GM18511 (cell line): ENCODE measurements at regions not wholly inside any gene's neighbourhood (a gene's known extent, or its start where the extent isn't known, plus 50 kb on each side); places are given as distances from the start of the nearest gene placed in this dataset.
A peak's percentile ranks its signal among the peaks of the same experiment; 100 is the strongest.

Experiments used
- ATAC-seq: cut with Tn5 transposase; IDR thresholded peaks from one replicate; pipeline ENCODE4 v1.9.1; 2021; ENCODE audit warnings: mild to moderate bottlenecking, moderate library complexity; ENCODE audit not compliant: unreplicated experiment

DNA sequence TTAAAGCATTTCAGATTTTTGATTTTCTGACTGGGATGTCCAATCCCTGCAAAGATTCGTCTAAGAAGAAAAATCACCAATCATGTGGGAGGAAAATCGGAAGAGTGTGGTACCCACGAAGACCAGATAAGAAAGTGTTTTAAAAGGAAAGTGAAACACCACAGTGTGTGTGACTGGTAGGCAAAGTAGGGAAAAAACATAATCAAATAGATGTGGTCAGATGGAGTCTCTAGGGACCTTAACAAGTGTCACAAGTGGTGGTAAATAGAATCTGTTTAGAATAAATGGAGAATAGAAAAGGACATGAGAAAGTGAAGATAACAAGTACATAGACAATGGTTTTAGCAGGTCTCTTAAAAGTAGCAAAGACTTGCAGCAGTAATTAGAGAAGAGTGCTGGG is 154.6 kb downstream of the SLC30A10 start:
- ATAC-seq: peak; percentile 100

DNA sequence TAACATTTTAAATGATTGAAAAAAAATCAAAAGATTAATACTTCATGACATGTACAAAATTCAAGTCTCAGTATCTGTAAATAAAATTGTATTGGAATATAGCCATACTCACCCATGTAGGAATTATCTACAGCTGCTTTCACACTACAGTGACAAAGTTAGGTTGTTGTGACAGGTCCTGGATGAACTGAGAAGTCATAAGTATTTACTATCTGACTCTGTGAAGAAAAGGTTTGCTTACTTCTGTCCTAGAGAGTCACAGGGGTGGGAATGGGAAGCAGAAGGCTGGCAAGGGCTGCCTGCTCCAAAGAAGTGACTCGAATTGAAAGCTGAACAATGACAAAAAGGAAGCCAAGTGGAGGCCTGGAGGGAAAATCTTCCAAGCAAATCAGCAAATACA is 155.2 kb downstream of the SLC30A10 start:
- no peak for ATAC-seq

DNA sequence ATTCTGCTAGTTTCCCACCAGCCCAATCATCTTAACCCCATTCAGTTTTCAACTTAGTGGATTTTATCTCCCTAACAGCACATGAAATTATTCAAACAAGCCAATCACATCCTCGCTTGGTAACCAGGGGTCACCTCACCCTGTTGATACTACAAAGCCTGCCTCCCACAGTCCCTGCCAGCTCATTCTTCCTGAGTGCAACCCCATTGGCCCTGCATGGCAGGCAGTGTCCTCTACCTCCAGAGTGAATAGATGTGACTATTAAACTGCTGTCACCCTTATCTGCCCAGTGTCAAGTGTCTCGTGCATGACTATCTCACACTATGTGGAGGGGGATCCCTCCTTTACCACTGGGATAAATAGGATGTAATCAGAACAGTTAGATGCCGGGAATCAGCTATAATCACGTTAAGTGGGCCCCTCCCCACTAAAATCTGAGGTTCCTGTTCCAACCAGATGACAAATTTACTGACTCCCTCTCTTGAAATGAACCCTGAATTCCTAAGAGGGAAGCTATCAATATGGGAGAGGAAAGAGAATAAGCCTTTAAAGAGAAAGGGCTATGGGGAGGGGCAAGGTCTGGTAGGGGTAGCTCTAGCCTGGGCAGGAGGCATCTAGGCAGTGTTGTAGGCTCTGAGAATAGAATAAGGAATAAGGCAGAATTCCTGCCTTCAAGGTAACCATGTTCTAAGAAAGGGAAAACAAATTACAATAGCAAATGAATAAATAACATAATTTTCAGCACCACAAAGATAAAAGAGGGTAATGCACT is 155.9 kb downstream of the SLC30A10 start:
- no peak for ATAC-seq

DNA sequence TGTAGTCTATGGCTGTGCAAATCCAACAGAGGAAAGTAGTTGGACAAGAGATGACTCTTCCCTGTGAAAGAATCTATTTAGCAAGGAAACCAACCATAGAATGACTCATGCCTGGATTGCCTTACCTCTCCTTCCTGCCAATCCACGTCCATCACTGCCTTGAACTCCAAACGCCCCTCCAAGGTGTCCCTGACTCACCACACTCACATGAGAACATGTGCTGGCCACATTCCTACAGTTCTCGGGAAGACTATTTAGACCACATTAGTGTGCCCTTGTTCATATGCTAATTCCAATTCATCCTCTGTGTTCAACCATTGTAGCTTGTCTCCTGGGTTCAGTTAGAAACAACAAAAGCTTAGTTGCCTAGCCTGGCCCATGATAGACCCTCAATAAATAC is 157.3 kb downstream of the SLC30A10 start:
- no peak for ATAC-seq

DNA sequence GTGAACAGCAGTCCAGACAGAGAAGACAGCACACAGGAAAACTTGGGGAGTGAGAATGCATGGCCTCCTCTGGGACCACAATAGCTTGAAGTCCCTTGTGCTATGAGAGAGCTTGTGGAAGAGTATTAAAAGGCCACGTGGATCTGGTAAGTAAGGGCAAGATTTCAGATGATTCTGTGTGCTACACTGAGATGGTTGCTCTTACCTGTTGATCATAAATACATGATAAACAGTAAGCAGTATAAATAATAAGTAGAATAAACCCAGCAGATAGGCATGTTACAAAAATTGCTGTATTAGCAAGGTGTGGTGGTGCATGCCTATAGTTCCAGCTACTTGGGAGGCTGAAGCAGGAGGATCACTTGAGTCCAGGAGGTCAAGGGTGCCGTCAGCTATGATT is 150.4 kb upstream of the ZC3H11B start:
- no peak for ATAC-seq

DNA sequence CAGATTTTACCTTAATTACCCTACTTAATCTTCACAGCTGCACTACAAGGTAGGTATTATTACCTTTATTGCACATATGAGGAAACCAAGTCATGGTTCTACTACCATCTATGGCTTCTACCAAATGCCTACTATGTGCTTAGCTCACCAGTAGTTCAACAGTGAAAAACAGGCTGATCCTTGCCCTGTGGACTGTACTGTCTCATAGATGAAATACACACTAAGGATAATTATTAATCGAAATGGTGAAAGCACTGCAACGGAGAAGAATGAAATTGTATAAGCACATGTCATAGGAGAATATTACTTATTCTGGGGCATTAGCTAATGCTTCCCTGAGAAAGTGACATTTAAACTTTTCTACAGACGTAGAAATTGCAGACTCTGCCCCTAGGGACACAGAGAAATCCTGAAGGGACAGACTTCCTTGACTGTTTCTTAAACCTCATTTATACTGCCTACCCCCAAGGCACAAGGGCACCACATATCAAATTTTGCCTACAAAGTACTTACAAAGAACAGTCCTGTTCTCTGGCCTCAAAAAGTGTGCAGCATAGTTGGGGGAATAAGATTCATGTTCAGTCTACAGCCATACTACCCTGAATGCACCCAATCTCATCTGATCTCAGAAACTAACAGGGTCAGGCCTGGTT is 148.4 kb upstream of the ZC3H11B start:
- ATAC-seq: no peak

DNA sequence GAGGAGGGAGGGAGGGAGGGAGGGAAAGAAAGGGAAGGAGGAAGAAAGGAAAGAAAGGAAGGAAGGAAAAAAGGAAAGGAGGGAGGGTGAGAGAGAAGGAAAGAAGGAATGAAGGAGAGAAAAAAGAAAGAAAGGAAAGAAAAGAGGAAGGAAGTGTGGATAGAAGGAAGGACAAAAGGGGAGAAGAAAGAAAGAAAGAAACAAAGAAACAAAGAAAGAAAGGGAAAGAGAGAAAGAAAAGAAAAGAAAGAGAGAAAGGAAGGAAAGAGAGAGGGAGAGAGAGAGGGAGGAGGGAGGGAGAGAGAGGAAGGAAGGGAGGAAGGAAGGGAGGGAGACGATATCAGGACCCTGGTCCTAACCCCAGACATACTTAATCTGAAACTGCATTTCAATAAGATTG is 146.2 kb upstream of the ZC3H11B start:
- ATAC-seq: no peak

DNA sequence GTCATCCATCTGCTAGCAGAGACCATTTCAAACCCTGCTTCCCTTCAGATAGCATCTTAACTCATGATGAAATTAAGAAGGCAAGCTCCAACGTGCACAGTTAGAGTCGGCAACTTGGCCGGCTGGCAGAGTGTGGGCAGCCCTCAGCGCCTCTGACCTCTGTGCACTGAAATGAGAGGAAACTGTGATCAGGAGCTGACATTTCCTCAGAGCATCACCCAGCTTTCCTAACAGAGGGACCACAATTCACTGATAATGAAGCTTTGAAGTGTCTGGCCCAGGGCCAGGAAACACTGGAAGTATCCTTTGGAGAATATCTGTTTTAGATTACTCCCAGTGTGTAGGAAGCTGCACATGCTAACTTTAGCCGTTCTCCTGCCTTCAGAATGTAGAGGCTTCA is 145.0 kb upstream of the ZC3H11B start:
- ATAC-seq: no peak

DNA sequence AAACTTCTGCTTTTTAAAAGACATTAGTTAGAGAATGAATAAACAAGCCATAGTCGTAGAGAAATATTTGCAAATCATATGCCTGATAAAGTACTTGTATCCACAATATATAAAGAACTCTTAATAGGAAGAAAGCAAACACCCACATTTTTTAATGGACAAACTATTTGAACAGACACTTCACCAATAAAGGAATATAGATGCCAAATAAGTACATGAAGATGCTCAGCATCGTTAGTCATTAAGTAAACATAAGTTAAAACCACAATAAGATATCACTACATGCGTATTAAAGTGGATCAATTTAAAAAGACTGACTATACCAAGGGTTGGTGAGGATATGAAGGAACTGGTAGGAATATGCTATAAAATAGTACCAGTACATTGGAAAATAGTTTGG is 142.3 kb upstream of the ZC3H11B start:
- ATAC-seq: no peak

DNA sequence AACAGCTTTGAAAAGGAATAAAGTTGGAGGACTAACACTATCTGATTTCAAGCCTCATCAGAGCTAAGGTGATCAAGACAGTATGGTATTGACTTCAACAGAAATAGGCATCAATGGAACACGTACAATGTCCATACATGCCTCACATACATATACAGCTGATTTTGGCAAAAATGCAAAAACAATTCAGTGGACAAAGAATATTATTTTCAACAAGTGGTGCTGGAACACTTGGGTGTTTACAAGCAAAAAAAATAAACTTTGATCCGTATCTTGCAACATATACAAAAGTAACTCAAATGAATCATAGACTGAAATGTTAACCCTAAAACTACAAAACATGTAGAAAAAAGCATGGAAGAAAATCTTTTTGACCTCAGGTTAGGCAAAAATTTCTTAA is 141.9 kb upstream of the ZC3H11B start:
- ATAC-seq: no peak

DNA sequence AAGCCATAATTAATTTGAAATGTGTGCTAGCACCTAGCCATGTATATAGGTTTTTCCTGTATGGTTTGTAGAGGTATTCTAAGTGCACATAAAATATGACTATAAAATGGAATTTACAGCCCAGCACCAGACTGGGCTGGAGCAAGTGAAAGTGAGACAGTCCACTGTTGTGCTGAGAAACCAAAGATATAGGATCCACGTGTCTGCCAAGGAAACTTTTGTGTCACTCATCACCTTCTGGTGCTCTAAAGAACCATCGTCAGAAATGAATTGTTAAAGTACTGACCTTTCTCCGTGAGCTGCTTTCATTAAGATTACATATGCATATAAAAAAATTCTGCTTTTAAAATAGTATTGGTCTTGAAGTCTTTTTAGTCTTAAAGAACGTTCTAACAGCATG is 141.0 kb upstream of the ZC3H11B start:
- ATAC-seq: no peak

DNA sequence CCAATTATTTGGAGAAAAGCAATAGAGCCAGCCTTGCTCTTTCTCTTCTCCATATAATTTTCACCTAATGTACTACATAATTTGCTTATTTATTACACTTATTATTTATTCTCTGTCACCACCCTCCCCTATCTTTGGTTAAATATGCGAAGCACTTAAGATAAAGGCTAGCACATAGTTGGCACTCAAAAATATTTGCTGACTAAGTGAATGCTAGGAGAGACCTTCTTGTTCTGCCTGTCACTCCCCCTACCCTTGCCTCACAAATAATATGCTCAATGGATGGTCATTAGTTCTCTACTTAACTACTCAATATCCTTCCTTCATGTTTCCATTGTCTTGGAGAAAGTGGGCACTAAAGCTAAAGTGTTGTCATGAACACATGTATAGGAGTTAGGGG is 139.7 kb upstream of the ZC3H11B start:
- no peak for ATAC-seq

DNA sequence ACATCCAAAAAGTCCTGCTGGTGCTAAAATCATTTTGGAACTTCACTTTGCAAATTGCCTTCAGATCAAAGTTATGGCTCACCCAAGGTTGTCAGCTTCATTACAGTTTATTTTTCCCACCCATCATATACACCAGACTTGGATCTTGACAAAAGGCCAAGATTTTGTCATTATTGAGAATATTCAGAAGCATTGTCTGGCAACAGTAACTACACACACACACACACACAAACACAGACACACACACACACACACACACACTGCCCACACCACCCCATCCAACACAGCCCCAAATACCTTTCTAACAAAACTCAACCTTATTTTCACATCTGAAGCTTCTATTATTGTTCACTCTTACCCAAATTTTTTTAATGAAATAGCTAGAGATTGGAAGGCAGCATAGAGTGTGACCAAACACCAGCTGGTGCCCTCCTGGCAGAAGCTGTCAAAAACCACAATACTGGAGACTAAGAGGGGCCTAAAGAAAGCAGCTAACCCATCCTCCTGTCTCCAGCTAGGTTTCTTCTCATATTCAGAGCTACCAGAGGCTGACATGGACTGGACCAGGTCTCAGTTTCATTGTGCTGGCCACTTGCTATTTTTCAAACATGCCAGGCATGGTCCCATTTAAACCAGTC is 139.1 kb upstream of the ZC3H11B start:
- no peak for ATAC-seq

DNA sequence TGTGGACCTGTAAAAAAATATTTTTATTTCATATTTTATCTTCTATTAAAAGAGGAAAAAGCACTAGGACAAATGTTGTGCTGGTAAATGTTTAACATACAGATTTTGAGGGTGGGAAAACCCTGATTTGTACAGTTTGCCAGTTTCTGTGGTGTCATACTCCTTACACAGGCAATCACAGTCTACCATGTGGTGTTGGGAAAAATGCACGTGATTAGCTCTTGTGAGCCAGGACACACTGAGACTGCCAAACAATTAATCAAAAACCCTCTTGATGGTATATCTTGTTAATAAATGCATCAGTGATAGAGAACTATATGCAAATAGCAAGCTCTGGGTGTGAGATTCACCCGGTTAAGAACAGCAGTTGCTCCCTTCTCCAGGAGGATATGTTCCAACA is 136.5 kb upstream of the ZC3H11B start:
- no peak for ATAC-seq

DNA sequence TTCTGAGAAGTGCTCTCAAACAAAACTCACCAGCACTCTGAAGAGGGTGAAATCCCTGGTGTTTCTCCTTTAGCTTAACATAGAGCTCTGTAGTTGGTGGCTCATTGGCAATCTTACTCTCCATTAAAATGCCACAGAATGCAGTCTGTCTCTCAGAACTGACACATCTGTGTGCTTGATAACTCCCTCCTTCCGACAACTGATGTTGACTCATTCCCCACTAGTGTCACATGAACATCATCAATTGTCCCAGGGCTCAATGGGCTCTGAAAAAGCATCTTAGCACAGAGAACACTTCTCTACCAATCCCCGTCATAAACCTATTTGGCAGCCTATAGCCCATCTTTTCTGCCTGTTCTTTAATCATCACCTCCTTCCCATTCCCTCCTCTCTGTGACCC is 133.2 kb upstream of the ZC3H11B start:
- ATAC-seq: no peak

DNA sequence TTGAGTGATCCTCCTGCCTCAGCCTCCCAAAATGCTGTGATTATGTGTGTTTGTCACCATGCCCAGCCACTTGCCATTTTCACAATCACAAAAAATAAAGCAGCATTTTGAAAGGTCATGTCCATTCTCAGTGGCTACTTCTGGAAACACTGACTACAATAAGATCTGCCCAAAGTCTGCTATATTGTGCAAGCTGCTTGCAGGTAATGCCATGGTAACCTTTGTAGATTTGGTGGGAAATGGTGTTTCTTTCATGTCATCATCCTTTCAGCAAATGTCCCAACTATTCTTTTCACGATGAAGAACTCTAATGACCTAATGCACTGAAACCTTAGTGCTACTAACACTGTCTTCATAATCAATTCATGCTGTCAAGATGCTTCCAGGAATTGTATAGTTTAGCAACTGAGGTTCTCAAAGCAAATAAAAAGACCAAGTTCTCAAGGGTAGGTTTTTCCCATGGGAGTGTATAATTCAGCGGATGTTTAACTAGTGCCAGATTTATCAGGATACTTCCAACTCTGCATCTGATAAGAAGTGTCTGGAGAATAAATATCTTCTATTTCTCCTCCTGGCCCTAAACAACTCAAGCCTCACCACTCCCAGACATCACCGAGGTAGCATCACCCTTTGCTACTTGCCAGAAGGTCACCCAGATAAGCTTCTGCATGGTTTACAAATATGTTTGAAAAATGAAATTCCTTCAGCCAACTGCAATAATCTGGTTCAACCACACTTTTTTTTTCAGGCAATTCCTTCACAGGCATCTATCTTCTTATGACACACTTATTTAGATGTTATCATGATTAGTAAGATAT is 132.0 kb upstream of the ZC3H11B start:
- ATAC-seq: no peak

DNA sequence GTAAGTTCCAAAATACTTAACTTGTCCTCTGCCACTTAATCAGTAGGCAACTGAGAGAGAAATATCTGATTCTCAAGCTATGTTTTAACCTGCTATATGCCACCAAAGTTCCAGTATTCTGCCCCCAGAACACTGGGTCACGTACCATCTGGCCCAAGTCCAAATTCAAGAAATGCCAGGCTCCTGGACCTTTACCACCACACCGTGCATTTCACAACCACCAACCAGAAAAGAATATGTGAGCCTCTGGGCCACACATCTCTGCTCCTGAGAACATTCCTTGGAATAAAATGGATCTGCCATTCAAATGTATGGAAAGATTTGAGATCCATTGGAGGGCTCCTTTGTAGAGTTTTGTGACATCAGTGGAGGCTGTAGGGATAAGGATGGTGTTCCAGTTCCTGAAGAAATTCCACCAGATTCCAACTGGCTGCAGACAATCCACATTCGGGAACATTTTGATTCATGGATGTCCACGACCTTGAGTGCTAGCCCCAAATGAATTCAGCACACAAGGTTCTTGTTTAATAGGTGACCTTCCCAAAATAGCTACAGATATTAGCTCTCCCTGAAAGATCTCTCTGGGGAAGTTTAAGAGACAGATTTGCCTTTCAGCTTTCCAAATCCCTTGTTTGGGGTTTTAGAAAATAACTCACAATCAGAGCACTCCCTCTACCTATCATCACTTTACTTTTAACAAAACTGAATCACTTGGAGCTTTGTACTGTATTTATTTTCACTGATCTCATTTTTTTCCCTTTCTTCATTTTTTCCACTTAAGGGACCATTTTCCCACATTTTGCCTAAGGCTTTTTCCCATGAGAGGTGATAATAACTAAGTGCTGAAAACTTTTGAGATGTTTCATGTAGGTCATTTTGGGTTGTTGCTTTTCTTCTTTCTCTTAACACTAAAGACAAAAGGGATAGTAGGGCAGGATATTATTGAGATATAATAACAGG is 128.4 kb upstream of the ZC3H11B start:
- no peak for ATAC-seq

DNA sequence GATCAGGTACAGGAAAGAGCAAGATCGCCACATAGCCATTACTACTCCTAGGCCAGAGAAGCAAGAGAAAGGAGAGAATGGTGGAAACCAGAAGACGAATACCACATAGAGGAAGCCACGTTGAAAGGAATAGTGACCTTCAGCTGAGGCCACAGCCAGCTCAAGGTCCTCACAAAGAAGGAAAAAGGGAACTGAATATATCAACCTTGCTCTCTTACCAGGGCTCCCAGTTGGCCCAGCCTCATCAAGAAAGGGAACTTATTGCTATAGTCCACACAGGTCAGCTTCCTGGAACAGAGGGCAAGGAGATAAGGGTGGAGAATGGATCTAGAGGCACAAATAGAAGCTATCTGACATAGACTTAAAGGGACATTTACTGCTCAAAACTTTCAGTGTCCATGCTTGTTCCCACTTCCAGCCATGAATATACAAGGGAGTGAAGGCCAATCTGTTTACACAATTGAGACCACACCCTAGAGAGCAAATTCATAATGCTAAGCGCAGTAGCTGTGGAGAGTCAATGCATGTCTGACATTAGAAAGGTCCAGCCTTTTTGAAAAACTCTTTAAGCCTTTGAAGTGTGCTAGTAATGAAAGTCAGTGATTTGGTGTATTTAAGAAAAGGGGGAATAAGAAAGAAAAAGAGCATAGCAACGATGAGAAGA is 120.7 kb upstream of the ZC3H11B start:
- no peak for ATAC-seq

DNA sequence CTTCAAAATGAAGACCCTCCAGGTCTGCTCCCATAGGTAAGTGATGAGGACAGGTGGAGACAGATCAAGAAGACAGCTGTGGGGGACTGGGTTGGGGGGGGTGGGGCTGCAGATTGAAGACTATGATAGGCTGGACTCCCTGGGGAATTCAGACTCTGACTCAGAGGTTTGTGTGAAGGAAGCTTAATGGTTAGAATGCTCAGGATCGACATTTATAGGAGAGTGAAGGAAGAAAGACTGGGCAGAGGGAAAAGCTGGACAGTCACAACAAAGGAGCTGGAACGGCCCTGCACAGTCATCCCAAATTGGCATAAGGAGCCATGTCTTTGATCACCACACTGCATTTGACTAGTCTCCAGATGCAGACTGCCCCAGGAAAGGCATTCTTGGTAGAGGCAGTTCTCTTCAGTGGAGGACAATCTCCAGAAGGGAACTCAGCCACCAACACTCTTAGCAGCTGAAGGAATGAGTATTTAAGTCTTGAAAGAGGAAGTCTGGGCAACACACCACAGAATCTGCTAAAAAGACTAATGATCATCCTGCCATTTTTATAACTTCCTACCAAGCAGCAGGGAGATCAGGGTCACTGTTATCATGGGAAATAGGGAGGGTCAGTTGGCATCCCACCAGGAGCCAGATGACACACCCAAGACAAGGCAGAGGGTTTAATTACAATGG is 120.0 kb upstream of the ZC3H11B start:
- ATAC-seq: no peak
